Lower leg skin (tissue), 3 donors: ENCODE measurements at regions not wholly inside any gene's neighbourhood (a gene's known extent, or its start where the extent isn't known, plus 50 kb on each side); places are given as distances from the start of the nearest gene placed in this dataset.

Experiments used
- CTCF ChIP-seq, 3 donors: fragments of 450-650 bp; IDR thresholded peaks; one replicate each; pipeline ENCODE4 v1.5.1; 2016; ENCODE audit warnings: antibody characterized with exemption in 3 of 3, mild to moderate bottlenecking in 3 of 3, moderate library complexity in 2 of 3
- POLR2A ChIP-seq, 2 donors: fragments of 450-650 bp; IDR thresholded peaks; one replicate each; pipeline ENCODE4 v1.6.1; 2016 to 2017; ENCODE audit warnings: antibody characterized with exemption in 2 of 2, mild to moderate bottlenecking in 1 of 2, moderate library complexity in 1 of 2

- TF ChIP-seq POLR2A (IDR thresholded peaks at IDR 0.05) (no peak), CTCF (IDR thresholded peaks at IDR 0.05) (no peak)
Observed at GRCh38 chr9:89743216-89743572, 138.4 kb downstream of the GADD45G start.
